GM10248 (cell line): ENCODE measurements at regions not wholly inside any gene's neighbourhood (a gene's known extent, or its start where the extent isn't known, plus 50 kb on each side); places are given as distances from the start of the nearest gene placed in this dataset.

Experiments used
- CTCF ChIA-PET: fragments of 300-600 bp; sonication (Branson Sonifier 250); formaldehyde crosslinking; extraction: SDS; loops from one replicate; lab custom pipeline; 2021; ENCODE audit warnings: antibody characterized with exemption; lab: Yijun Ruan, JAX
- POLR2A ChIA-PET: fragments of 350-650 bp; sonication (Branson Sonifier 250); formaldehyde crosslinking; extraction: SDS; loops from one replicate; lab custom pipeline; 2020; ENCODE audit warnings: antibody characterized with exemption; lab: Yijun Ruan, JAX
- DNase-seq: peaks from one replicate; pipeline ENCODE4 v3.0.0; 2012; ENCODE audit errors: extremely low spot score
- CTCF ChIP-seq: IDR thresholded peaks from 2 replicates; pipeline ENCODE4 v1.5.1; 2012; ENCODE audit warnings: mild to moderate bottlenecking, low read depth; ENCODE audit errors: extremely low read depth, missing control alignments, control extremely low read depth

DNA sequence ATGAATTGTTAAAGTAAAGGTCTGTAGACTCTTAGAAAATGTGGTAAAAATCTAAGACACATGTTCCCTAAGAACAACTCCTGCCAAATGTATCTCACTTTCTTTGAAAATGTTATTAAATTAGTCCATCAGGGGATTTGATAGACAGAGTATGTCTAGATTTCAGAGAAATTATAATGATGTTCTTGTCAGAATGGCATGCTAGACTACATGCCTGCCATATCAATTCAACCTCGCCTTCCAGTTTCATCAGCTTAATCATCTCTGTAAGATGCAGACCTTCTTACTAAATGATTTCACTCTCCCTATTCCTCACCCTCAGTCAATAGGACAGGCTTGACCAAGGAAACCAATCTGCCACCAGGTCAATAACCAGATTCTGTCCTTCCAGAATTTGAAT is 368.4 kb downstream of the TXNL1 start:
- DNase-seq: no peak
- CTCF ChIA-PET: no interaction called here
- TF ChIP-seq CTCF: no peak
- POLR2A ChIA-PET: no interaction called here

GRCh38 chr18:56268952-56269351 is 369.4 kb downstream of the TXNL1 start:
- ChIA-PET CTCF (no interaction called here), POLR2A (no interaction called here)
- no peak for DNase-seq
- no peak for TF ChIP-seq CTCF

DNA sequence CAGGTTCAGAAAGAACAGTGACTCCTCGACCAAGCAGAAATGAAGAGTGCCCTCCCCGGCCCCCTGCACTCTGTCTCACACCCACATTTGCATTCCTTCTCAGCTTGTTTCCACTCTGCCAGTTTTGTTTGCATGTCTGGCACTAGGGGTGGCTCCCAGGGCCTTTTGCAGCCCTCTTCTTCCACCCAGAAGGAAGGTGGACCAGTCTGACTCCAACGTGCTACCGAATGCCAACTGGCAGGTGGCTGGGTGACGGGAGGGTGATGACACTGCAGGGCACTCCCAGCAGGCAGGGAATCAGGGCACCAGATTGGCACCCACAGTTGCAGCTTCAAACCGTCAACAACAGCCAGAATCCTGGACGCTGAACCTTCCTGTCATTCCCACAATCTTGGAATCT is 371.1 kb downstream of the TXNL1 start:
- POLR2A ChIA-PET: no interaction called here
- CTCF ChIA-PET: interaction anchor here (0.7 kb wide), 1 partner anchor 9 kb away, joined by 3 read pairs; no protein-coding TSS in a partner anchor
- TF ChIP-seq CTCF: no peak
- DNase-seq: no peak

- DNase-seq: no peak
- no peak for TF ChIP-seq CTCF
- ChIA-PET CTCF (no interaction called here), POLR2A (no interaction called here)
Measured at GRCh38 chr18:56258178-56258577, 380.2 kb downstream of the TXNL1 start.

GRCh38 chr18:56257205-56257604 is 381.2 kb downstream of the TXNL1 start:
- ChIA-PET POLR2A (no interaction called here), CTCF (no interaction called here)
- TF ChIP-seq CTCF: no peak
- DNase-seq: peak; percentile 17

- no peak for DNase-seq
- TF ChIP-seq CTCF: no peak
- ChIA-PET POLR2A (no interaction called here), CTCF (no interaction called here)
Measured at GRCh38 chr18:56256659-56257058, 381.7 kb downstream of the TXNL1 start.

- DNase-seq: no peak
- CTCF ChIA-PET: interaction anchor here (1.1 kb wide), 1 partner anchor 15 kb away, joined by 3 read pairs; no protein-coding TSS in a partner anchor
- TF ChIP-seq CTCF: no peak
- POLR2A ChIA-PET: no interaction called here
Measured at GRCh38 chr18:56255381-56255780, 383.0 kb downstream of the TXNL1 start.
